ENCODE measurements at regions not wholly inside any gene's neighbourhood (a gene's known extent, or its start where the extent isn't known, plus 50 kb on each side); places are given as distances from the start of the nearest gene placed in this dataset.

GRCh38 chr7:46034056-46034768, 113.1 kb upstream of the IGFBP3 start:
- DNase-seq = no peak
- H3K36me3 ChIP-seq (replicated peaks in 1 of 2; ENCODE audit: insufficient read depth in 1 of 2, low read depth in 2 of 2) = no peaks in the 10 kb centered on the region
- H3K27ac ChIP-seq = no peak overlapping the region
- H3K27me3 ChIP-seq = no peaks in the 10 kb centered on the region
- WGBS, 2 donors = 55 to 64% methylated on average over 5 of the region's 5 CpGs
- H3K4me3 ChIP-seq = no peak overlapping the region
- TF ChIP-seq POLR2A (IDR thresholded peaks at IDR 0.05) (no peak), CTCF (IDR thresholded peaks at IDR 0.05) (no peak)
- intact Hi-C loops (cut with DNase I) = no loop called here
- H3K9me3 ChIP-seq = no peaks in the 10 kb centered on the region
- no peaks in the 10 kb centered on the region for H3K4me1 ChIP-seq
- no peak for ATAC-seq

- intact Hi-C loops (cut with DNase I) = no loop called here
- 78 to 92% methylated on average over 6 of the region's 6 CpGs for WGBS, 2 donors
- DNase-seq = no peak
- no peaks in the 10 kb centered on the region for H3K36me3 ChIP-seq (replicated peaks in 1 of 2; ENCODE audit: insufficient read depth in 1 of 2, low read depth in 2 of 2)
- H3K27me3 ChIP-seq = no peaks in the 10 kb centered on the region
- no peaks in the 10 kb centered on the region for H3K9me3 ChIP-seq
- no peak overlapping the region for H3K4me3 ChIP-seq
- no peak for ATAC-seq
- H3K4me1 ChIP-seq = no peaks in the 10 kb centered on the region
- TF ChIP-seq CTCF (IDR thresholded peaks at IDR 0.05) = no peak
- TF ChIP-seq POLR2A (IDR thresholded peaks at IDR 0.05) = no peak
- H3K27ac ChIP-seq = no peak overlapping the region
These were observed 112.5 kb upstream of the IGFBP3 start for GRCh38 chr7:46033592-46033991.

- intact Hi-C loops (cut with DNase I) = no loop called here
These were observed 111.9 kb upstream of the IGFBP3 start for GRCh38 chr7:46032942-46033341.

GRCh38 chr7:46032353-46032752, 111.3 kb upstream of the IGFBP3 start:
- ATAC-seq (no peak), DNase-seq (no peak)
- Histone ChIP-seq H3K27me3 (no peaks in the 10 kb centered on the region), H3K36me3 (replicated peaks in 1 of 2; ENCODE audit: insufficient read depth in 1 of 2, low read depth in 2 of 2) (no peaks in the 10 kb centered on the region), H3K27ac (no peak overlapping the region), H3K4me1 (no peaks in the 10 kb centered on the region), H3K9me3 (no peaks in the 10 kb centered on the region), H3K4me3 (no peak overlapping the region)
- intact Hi-C loops (cut with DNase I) = no loop called here
- TF ChIP-seq POLR2A (IDR thresholded peaks at IDR 0.05) (no peak), CTCF (IDR thresholded peaks at IDR 0.05) (no peak)
- 63 to 79% methylated on average over 6 of the region's 6 CpGs for WGBS, 2 donors

More at GRCh38 chr7:46032942-46033341, 111.9 kb upstream of the IGFBP3 start:
- H3K9me3 ChIP-seq = no peaks in the 10 kb centered on the region
- H3K4me1 ChIP-seq = no peaks in the 10 kb centered on the region
- TF ChIP-seq POLR2A (IDR thresholded peaks at IDR 0.05) = no peak
- TF ChIP-seq CTCF (IDR thresholded peaks at IDR 0.05) = no peak
- no peaks in the 10 kb centered on the region for H3K27me3 ChIP-seq
- H3K4me3 ChIP-seq = no peak overlapping the region
- no peak for ATAC-seq
- no peak overlapping the region for H3K27ac ChIP-seq
- DNase-seq = no peak
- no peaks in the 10 kb centered on the region for H3K36me3 ChIP-seq (replicated peaks in 1 of 2; ENCODE audit: insufficient read depth in 1 of 2, low read depth in 2 of 2)
- WGBS, 2 donors = 84 to 97% methylated on average over 2 of the region's 2 CpGs

- no peak for TF ChIP-seq POLR2A (IDR thresholded peaks at IDR 0.05)
- no peak for TF ChIP-seq CTCF (IDR thresholded peaks at IDR 0.05)
- Histone ChIP-seq H3K36me3 (replicated peaks in 1 of 2; ENCODE audit: insufficient read depth in 1 of 2, low read depth in 2 of 2) (no peaks in the 10 kb centered on the region), H3K4me1 (no peaks in the 10 kb centered on the region), H3K27me3 (no peaks in the 10 kb centered on the region), H3K9me3 (no peaks in the 10 kb centered on the region), H3K4me3 (no peak overlapping the region), H3K27ac (no peak overlapping the region)
- WGBS, 2 donors = 81 to 98% methylated on average over 2 of the region's 2 CpGs
- ATAC-seq (no peak), DNase-seq (no peak)
- intact Hi-C loops (cut with DNase I) = no loop called here
These were observed 108.1 kb upstream of the IGFBP3 start for GRCh38 chr7:46029111-46029704.
